ENCODE measurements at regions not wholly inside any gene's neighbourhood (a gene's known extent, or its start where the extent isn't known, plus 50 kb on each side); places are given as distances from the start of the nearest gene placed in this dataset.

DNA sequence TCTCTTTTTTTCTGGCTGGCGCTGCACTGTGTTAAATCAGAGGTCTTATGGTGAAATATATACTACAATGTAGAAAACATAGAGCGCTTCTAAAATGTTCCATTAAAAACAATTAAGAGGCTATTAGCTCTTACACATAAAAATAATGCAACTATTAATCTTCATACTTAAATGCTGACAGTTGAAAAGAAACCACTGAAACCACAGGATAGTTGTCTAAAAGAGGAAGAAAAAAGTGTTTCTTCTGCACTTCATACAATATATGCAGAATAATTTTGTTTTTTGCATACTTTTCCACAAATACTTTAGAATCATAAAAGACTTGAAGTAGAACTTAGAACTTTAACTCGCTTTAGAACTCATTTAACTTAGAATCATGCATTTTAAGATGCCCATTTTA lies 170.5 kb downstream of the PYDC2 start:
- intact Hi-C loops (cut with DNase I), result no loop called here
- TF ChIP-seq, protein P1, sequence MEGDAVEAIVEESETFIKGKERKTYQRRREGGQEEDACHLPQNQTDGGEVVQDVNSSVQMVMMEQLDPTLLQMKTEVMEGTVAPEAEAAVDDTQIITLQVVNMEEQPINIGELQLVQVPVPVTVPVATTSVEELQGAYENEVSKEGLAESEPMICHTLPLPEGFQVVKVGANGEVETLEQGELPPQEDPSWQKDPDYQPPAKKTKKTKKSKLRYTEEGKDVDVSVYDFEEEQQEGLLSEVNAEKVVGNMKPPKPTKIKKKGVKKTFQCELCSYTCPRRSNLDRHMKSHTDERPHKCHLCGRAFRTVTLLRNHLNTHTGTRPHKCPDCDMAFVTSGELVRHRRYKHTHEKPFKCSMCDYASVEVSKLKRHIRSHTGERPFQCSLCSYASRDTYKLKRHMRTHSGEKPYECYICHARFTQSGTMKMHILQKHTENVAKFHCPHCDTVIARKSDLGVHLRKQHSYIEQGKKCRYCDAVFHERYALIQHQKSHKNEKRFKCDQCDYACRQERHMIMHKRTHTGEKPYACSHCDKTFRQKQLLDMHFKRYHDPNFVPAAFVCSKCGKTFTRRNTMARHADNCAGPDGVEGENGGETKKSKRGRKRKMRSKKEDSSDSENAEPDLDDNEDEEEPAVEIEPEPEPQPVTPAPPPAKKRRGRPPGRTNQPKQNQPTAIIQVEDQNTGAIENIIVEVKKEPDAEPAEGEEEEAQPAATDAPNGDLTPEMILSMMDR (IDR thresholded peaks at IDR 0.05), result no peak

DNA sequence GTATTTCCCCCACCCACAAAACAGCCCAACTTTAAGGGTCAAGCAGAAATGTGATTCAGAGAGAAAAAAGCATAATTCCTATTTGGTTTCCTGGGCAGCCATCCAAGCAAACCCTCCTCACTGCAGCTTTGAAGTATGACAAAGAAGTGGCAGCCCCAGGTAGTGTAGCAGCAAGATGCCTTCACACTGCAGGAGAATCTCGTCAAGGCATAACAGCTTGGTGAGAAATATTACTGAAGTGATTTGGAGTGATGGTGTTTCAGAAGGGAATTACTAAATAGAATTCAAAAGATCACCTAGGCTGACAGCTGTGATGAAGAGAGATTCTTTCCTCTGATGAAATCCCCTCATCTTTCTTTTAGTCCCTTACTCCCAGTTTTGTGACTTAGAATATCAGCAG lies 173.9 kb downstream of the PYDC2 start:
- no peak for DNase-seq
- Histone ChIP-seq H3K27ac (no peak overlapping the region), H3K4me3 (no peak overlapping the region), H3K4me1 (no peaks in the 10 kb centered on the region), H3K9me3 (no peaks in the 10 kb centered on the region), H3K27me3 (ENCODE audit: insufficient read depth in 3 of 3, low read length in 2 of 3) (no peaks in the 10 kb centered on the region), H3K36me3 (ENCODE audit: insufficient read depth in 1 of 2, low read depth in 1 of 2) (no peaks in the 10 kb centered on the region)
- ATAC-seq, result no peak
- intact Hi-C loops (cut with DNase I), result no loop called here
- TF ChIP-seq, protein P1 (IDR thresholded peaks at IDR 0.05), result no peak
- 41 to 59% (median 44%) methylated on average over 1 of the region's 1 CpG for whole genome bisulfite sequencing, 3 donors

More for the DNA sequence above, 170.5 kb downstream of the PYDC2 start:
- no peak overlapping the region for H3K4me3 ChIP-seq
- H3K9me3 ChIP-seq, result no peaks in the 10 kb centered on the region
- no peak for ATAC-seq
- WGBS, 3 donors, result 71 to 80% (median 76%) methylated on average over 3 of the region's 3 CpGs
- no peak overlapping the region for H3K27ac ChIP-seq
- H3K36me3 ChIP-seq (ENCODE audit: insufficient read depth in 1 of 2, low read depth in 1 of 2), result no peaks in the 10 kb centered on the region
- no peaks in the 10 kb centered on the region for H3K27me3 ChIP-seq (ENCODE audit: insufficient read depth in 3 of 3, low read length in 2 of 3)
- H3K4me1 ChIP-seq, result no peaks in the 10 kb centered on the region
- no peak for DNase-seq

DNA sequence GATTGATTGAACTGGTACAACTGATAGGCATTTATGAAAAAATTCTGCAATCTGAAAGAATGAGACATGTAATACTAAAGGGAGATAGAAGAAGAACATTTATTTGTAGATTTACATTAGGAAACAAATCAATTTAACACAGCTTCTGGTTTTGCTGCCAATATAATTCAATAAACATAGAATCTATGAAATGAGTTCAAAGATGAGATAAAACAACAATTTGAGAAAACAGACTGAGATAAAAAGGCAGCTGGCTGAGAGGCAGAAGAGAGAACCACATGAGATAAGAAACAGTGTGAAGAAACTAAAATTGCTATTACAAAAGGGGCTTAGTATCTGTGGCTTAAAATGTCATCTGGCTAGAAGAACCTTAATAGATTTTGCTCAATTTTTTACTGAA lies 176.6 kb downstream of the PYDC2 start:
- Histone ChIP-seq H3K4me3 (no peak overlapping the region), H3K9me3 (no peaks in the 10 kb centered on the region)
- DNase-seq, result no peak

DNA sequence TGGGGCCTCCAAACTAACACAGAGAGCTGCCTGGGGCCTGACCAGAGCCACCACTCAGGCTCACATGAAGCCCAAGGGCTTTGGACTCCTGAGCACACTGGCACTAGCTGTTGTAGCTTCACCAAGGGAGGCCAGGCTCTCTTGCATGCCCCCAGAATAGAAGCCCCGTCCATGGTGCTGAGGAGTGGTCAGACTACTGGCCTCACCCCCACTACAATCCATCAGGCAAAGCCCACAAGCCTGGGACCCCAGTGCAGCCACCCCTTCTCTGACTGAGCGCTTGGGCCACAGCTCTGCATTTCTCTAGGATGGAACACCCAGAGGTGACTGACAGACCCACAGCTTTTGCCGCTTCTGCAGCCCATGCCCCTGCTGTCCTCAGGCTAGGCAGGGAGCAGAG lies 180.8 kb downstream of the PYDC2 start:
- Histone ChIP-seq H3K27me3 (ENCODE audit: insufficient read depth in 3 of 3, low read length in 2 of 3) (no peaks in the 10 kb centered on the region), H3K36me3 (ENCODE audit: insufficient read depth in 1 of 2, low read depth in 1 of 2) (no peaks in the 10 kb centered on the region), H3K27ac (no peak overlapping the region), H3K9me3 (peaks cover 6% of the 10 kb centered on the region), H3K4me1 (no peaks in the 10 kb centered on the region), H3K4me3 (no peak overlapping the region)
- ATAC-seq (no peak), DNase-seq (no peak)
- intact Hi-C loops (cut with DNase I), result no loop called here
- 78 to 89% (median 84%) methylated on average over 3 of the region's 3 CpGs for WGBS, 3 donors
- TF ChIP-seq, protein P1 (IDR thresholded peaks at IDR 0.05), result no peak

More for the DNA sequence above, 176.6 kb downstream of the PYDC2 start:
- H3K27me3 ChIP-seq (ENCODE audit: insufficient read depth in 3 of 3, low read length in 2 of 3), result no peaks in the 10 kb centered on the region
- intact Hi-C loops (cut with DNase I), result no loop called here
- no peaks in the 10 kb centered on the region for H3K36me3 ChIP-seq (ENCODE audit: insufficient read depth in 1 of 2, low read depth in 1 of 2)
- H3K27ac ChIP-seq, result no peak overlapping the region
- TF ChIP-seq, protein P1 (IDR thresholded peaks at IDR 0.05), result no peak
- no peak for ATAC-seq
- H3K4me1 ChIP-seq, result no peaks in the 10 kb centered on the region

DNA sequence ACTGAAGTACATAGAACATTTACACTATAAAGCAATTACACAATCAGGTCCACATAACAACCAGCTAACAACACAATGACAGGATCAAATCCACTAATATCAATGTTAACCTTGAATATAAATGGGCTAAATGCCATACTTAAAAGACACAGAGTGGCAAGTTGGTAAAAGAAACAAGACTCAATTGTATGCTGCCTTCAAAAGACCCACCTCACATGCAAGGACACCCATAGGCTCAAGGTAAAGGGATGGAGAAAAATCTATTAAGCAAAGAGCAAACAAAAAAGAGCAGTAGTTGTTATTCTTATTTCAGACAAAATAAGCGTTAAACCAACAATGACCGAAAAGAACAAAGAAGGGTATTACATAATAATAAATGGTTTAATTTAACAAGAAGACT lies 183.3 kb downstream of the PYDC2 start:
- TF ChIP-seq, protein P1 (IDR thresholded peaks at IDR 0.05), result no peak
- ATAC-seq, result no peak
- 93 to 97% (median 96%) methylated on average over 2 of the region's 2 CpGs for WGBS, 3 donors

More for the DNA sequence above, 183.3 kb downstream of the PYDC2 start:
- H3K27me3 ChIP-seq (ENCODE audit: insufficient read depth in 3 of 3, low read length in 2 of 3), result no peaks in the 10 kb centered on the region
- H3K36me3 ChIP-seq (ENCODE audit: insufficient read depth in 1 of 2, low read depth in 1 of 2), result no peaks in the 10 kb centered on the region
- H3K4me1 ChIP-seq, result no peaks in the 10 kb centered on the region
- no peak overlapping the region for H3K27ac ChIP-seq
- intact Hi-C loops (cut with DNase I), result no loop called here
- DNase-seq, result no peak
- no peak overlapping the region for H3K4me3 ChIP-seq
- H3K9me3 ChIP-seq, result peaks cover 6% of the 10 kb centered on the region
